AG09309 (cell line): ENCODE measurements at regions not wholly inside any gene's neighbourhood (a gene's known extent, or its start where the extent isn't known, plus 50 kb on each side); places are given as distances from the start of the nearest gene placed in this dataset.

Experiments
- DNase-seq: peaks from one replicate; pipeline ENCODE4 v3.0.0-alpha.2; 2010; ENCODE audit warnings: low read depth
- H3K4me3 ChIP-seq: 2 replicates; pipeline ENCODE4 v1.5.1; 2011; ENCODE audit warnings: mild to moderate bottlenecking, low read depth, low read length, moderate library complexity; ENCODE audit not compliant: control insufficient read depth
- TF ChIP-seq, protein P1 (sequence below): IDR thresholded peaks from 2 replicates; pipeline ENCODE4 v1.5.1; 2011; ENCODE audit warnings: mild to moderate bottlenecking, low read depth, low read length, inconsistent platforms; ENCODE audit not compliant: insufficient read depth, control insufficient read depth; ENCODE audit errors: missing control alignments

DNA sequence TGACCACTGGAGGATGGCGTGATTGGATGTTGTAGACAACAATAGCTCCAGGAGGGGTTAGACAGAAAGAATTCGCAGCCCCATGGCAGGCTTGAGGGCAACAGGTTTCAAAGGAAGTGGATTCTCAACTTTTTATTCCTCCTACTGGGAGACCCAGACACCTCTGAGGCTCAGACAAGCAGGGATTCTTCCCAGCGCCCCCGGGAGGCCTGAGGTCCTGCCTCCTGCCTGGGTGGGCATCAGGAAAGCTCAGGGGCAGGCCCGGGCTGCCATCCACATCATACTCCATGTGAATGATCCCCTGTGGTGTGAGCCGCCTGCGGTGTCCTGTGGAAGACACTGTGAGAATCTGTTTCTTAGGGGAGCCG, 203.5 kb downstream of the CYP26B1 start:
- TF ChIP-seq, protein P1, sequence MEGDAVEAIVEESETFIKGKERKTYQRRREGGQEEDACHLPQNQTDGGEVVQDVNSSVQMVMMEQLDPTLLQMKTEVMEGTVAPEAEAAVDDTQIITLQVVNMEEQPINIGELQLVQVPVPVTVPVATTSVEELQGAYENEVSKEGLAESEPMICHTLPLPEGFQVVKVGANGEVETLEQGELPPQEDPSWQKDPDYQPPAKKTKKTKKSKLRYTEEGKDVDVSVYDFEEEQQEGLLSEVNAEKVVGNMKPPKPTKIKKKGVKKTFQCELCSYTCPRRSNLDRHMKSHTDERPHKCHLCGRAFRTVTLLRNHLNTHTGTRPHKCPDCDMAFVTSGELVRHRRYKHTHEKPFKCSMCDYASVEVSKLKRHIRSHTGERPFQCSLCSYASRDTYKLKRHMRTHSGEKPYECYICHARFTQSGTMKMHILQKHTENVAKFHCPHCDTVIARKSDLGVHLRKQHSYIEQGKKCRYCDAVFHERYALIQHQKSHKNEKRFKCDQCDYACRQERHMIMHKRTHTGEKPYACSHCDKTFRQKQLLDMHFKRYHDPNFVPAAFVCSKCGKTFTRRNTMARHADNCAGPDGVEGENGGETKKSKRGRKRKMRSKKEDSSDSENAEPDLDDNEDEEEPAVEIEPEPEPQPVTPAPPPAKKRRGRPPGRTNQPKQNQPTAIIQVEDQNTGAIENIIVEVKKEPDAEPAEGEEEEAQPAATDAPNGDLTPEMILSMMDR = no peak
- no peak overlapping the region for H3K4me3 ChIP-seq
- no peak for DNase-seq

DNA sequence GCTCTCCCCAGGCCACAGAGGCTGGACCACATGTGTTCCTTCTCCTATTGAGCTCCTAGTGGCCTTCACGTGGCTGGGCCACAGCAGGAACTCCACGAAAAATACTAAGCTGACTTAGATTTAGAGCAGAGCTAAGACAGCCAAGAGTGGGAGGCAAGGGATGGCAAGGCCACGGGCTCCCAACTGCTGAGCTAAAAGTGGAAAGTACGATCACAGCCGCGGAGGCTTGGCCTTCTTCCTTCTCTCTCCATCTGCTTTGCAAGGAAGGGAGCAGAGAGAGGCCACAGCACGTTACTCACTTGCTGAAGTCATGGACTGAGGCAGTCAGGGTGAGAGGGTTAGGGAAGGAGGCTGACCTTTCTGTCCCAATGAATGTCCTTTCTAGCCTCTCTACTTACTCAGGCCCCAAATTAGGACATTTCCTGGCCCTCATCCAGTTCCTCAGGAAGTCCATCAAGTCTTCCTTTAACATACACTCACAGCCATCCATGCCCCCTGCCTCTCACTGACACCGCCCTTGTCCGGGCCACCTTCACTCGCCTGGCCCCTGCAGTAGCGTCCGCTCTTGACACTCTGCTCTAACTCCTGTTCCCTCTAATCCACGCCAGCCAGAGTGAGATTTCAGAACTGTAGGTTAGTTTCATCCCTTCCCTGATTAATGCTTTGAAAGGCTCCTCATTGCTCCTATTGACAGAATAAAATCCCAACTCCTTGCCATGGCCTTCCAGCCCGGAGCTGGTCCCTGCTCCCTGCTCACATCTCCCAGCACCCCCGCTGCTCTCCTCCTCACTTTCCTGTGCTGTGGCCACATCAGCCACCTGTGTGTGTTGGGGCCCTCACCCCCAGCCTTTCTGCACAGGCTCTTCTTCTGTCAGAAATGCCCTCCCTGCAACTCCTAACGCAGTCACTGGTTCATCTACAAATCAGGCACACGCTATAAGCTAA, 204.2 kb downstream of the CYP26B1 start:
- TF ChIP-seq, protein P1 = no peak
- DNase-seq = no peak

DNA sequence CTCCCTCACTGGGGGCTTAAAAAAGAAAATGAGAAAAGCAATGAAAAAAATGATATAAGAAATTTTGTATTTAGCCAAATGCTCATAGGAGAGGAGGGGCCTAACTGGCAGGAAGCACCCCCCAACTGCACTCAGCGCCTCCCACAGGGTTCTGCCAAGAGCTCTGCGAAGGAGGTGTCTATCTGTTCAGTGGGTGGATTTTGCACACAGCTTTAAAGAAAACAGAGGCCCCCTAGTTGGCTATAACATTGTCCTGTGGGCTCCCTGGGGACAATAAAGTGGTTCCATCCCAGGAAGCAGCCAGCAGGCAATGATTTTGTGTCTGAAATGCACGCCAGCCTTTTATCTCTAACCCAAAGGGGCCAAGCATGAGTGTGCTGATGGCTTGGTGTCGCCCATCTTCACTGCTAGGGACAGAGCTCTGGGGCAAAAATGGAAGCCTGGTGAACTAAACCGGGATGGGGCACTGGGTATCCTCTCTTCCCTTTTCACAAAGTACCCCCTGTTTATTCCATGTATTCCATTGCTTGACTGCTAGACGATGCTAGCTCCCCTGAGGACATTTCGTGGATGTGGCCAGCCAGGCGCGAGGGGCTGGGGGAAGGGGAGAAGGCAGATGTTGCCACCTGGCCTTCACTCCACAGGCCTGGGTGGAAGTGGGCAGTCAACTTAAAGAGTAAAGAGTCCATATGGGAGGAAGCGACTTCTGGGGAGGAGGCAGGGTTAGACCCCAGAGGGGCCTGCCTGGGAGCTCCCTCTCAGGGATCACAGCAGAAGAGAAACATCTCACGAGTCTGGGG, 205.7 kb downstream of the CYP26B1 start:
- TF ChIP-seq, protein P1 = no peak
- no peak overlapping the region for H3K4me3 ChIP-seq
- no peak for DNase-seq

More for the DNA sequence above, 204.2 kb downstream of the CYP26B1 start:
- H3K4me3 ChIP-seq = no peak overlapping the region

DNA sequence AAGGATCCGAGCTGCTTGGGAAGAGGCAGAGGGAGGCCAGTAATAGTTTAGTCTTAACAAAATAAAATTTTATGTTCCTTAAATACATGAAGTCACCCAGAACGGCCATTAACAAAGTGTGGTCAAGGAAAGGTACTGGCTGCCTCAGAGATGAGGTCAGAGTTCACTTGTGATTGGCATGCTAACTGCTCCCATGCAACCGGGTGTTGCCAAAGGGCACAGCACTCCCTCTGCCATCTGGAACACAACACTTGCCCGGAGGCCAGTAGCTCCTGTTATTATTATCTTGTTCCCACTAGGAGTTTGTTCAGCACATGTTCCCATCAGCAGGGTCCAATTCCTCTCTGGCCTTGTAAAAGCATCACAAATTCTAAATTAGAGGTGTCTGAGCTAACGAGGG, 207.0 kb downstream of the CYP26B1 start:
- no peak overlapping the region for H3K4me3 ChIP-seq
- DNase-seq = no peak
- TF ChIP-seq, protein P1 = no peak

DNA sequence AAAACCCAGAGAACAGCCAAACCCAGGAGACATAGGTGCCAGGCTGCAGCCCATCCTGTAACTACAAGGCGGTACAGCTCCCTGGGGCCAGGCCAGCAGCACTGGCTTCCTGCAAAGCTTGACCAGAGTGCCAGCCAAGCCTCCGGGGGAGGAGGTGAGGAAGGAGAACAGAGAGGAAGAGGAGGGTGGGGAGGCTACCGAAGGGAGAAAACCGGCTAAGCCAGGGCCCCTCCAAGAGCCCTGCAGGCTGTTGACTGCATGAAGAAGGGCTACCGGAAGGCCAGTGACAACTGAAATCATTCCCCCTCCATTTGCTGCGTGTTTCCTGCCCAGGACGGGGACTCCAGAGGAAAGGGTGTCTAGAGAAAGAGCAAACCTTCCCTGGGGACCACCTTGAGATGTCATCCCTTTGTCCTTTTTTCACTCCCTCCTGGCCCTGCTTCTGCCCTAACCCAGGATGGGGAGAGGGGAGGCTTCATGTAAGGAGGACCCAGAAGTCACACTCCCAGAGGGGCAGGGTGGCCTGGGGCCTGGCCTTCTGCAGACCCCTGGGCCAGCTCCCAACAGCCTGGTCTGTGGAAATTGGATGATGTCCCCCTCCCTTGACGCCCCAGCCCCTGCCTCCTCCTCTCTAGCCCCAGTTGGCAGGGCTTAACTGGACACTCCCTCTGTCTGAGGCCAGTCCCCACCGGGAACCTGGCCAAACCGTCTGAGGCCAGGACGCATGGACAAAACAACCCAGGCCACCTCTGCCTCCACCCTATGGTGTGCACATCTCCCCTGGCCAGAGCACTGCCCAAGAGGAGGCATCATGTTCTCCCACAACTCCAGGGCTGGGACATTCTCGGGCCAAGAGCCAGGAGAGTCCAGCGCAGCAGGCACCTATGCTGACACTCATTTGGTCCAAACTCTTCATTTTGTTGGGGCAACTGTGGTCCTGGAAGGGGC, 207.8 kb downstream of the CYP26B1 start:
- no peak for DNase-seq
- no peak overlapping the region for H3K4me3 ChIP-seq
- TF ChIP-seq, protein P1 = no peak
